GM12878 (cell line): ENCODE measurements at regions not wholly inside any gene's neighbourhood (a gene's known extent, or its start where the extent isn't known, plus 50 kb on each side); places are given as distances from the start of the nearest gene placed in this dataset.
"Not testable (repeated sequence)": the region's sequence is repeated elsewhere in the genome, so short reads cannot be mapped to it uniquely, and the experiment has no call there.

ENCODE experiments used
- ATF3 ChIP-seq: IDR thresholded peaks from 2 replicates; pipeline ENCODE4 v1.6.1; 2011; ENCODE audit warnings: low read depth, mild to moderate bottlenecking, low read length, moderate library complexity, borderline replicate concordance; ENCODE audit errors: extremely low read depth
- BHLHE40 ChIP-seq, 2 experiments: fragments of 450-650 bp in 1 of 2; IDR thresholded peaks; 2 replicates each; pipeline ENCODE4 v1.6.1; 2011 to 2017; ENCODE audit warnings: low read depth in 2 of 2, borderline replicate concordance in 1 of 2, improper control_type of control experiment in 1 of 2, low read length in 1 of 2, mild to moderate bottlenecking in 1 of 2
- CHD2 ChIP-seq: IDR thresholded peaks from 2 replicates; pipeline ENCODE4 v1.6.1; 2011; ENCODE audit warnings: low read depth, low read length, improper control_type of control experiment, borderline replicate concordance
- EZH2 ChIP-seq: IDR thresholded peaks from 2 replicates; pipeline ENCODE4 v1.6.1; 2012; ENCODE audit warnings: low read depth, mild to moderate bottlenecking, control low read depth, inconsistent platforms, low read length, borderline replicate concordance; ENCODE audit not compliant: control insufficient read depth
- IKZF1 ChIP-seq: fragments of 450-650 bp; conservative IDR thresholded peaks from 2 replicates; pipeline ENCODE4 v1.6.1; 2017; ENCODE audit warnings: antibody characterized with exemption, mild to moderate bottlenecking
- JUND ChIP-seq: IDR thresholded peaks from 2 replicates; pipeline ENCODE4 v1.6.1; 2012; ENCODE audit warnings: low read depth, mild to moderate bottlenecking, low read length, improper control_type of control experiment, moderate library complexity
- POLR2A ChIP-seq: IDR thresholded peaks from 2 replicates; pipeline ENCODE4 v1.6.1; 2011; ENCODE audit warnings: low read depth, mild to moderate bottlenecking, low read length
- RAD21 ChIP-seq: IDR thresholded peaks from 2 replicates; pipeline ENCODE4 v1.6.1; 2011; ENCODE audit warnings: mild to moderate bottlenecking, low read depth, low read length, moderate library complexity; ENCODE audit not compliant: insufficient read depth
- SPI1 ChIP-seq: IDR thresholded peaks from 2 replicates; pipeline ENCODE4 v1.6.1; 2011; ENCODE audit warnings: low read depth, mild to moderate bottlenecking, low read length, moderate library complexity, borderline replicate concordance; ENCODE audit not compliant: insufficient read depth
- YBX1 ChIP-seq: fragments of 450-650 bp; IDR thresholded peaks from 2 replicates; pipeline ENCODE4 v1.6.1; 2016; ENCODE audit warnings: antibody characterized with exemption
- ZNF592 ChIP-seq: fragments of 450-650 bp; IDR thresholded peaks from 2 replicates; pipeline ENCODE4 v1.6.1; 2017; ENCODE audit warnings: mild to moderate bottlenecking, moderate library complexity
- TF ChIP-seq, protein P1 (sequence below): fragments of 450-650 bp; IDR thresholded peaks from 2 replicates; pipeline ENCODE4 v1.6.1; 2017; ENCODE audit warnings: mild to moderate bottlenecking, moderate library complexity
- TF ChIP-seq, protein P2 (sequence below), 3 experiments: IDR thresholded peaks in 2 of 3; conservative IDR thresholded peaks in 1 of 3; 2 replicates each; pipeline ENCODE4 v1.5.1; 2011; ENCODE audit warnings: low read depth in 3 of 3, low read length in 3 of 3, mild to moderate bottlenecking in 3 of 3, control low read depth in 2 of 3, moderate library complexity in 2 of 3, inconsistent platforms in 1 of 3, mixed read lengths in 1 of 3; ENCODE audit not compliant: control insufficient read depth in 2 of 3, insufficient read depth in 1 of 3; ENCODE audit errors: extremely low read depth in 1 of 3
- TF ChIP-seq, protein P3 (sequence below): fragments of 450-650 bp; formaldehyde crosslinking; IDR thresholded peaks from 2 replicates; pipeline ENCODE4 v1.4.0; 2022; ENCODE audit warnings: mild to moderate bottlenecking, moderate library complexity

DNA sequence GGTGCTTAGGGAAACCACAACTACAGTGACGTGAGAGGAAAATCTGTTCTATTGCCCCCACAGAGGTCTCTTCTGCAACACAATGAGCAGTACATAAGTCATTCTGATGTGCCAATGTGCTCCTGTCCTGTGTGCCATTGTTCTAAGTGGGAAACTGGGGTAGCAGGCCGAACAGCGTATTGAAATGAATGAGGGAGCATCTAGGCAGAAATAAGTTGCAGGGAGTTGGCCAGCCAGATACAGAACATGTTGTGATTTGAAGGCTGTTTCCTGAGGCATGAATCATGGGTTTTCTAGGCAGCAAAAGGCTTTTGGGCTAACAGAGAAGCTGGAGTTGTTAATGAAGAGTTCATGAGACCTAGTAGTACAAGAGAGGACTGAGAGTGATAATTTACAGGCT lies 122.5 kb downstream of the OR4F15 start:
- TF ChIP-seq, protein P1, sequence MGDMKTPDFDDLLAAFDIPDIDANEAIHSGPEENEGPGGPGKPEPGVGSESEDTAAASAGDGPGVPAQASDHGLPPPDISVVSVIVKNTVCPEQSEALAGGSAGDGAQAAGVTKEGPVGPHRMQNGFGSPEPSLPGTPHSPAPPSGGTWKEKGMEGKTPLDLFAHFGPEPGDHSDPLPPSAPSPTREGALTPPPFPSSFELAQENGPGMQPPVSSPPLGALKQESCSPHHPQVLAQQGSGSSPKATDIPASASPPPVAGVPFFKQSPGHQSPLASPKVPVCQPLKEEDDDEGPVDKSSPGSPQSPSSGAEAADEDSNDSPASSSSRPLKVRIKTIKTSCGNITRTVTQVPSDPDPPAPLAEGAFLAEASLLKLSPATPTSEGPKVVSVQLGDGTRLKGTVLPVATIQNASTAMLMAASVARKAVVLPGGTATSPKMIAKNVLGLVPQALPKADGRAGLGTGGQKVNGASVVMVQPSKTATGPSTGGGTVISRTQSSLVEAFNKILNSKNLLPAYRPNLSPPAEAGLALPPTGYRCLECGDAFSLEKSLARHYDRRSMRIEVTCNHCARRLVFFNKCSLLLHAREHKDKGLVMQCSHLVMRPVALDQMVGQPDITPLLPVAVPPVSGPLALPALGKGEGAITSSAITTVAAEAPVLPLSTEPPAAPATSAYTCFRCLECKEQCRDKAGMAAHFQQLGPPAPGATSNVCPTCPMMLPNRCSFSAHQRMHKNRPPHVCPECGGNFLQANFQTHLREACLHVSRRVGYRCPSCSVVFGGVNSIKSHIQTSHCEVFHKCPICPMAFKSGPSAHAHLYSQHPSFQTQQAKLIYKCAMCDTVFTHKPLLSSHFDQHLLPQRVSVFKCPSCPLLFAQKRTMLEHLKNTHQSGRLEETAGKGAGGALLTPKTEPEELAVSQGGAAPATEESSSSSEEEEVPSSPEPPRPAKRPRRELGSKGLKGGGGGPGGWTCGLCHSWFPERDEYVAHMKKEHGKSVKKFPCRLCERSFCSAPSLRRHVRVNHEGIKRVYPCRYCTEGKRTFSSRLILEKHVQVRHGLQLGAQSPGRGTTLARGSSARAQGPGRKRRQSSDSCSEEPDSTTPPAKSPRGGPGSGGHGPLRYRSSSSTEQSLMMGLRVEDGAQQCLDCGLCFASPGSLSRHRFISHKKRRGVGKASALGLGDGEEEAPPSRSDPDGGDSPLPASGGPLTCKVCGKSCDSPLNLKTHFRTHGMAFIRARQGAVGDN = not testable (repeated sequence)
- TF ChIP-seq POLR2A; BHLHE40 (IDR thresholded peaks at IDR 0.05; ENCODE audit: borderline replicate concordance in 1 of 2, low read depth in 2 of 2, low read length in 1 of 2); CHD2; SPI1; ATF3; YBX1; EZH2; JUND; IKZF1; ZNF592; RAD21: not testable (repeated sequence)
- TF ChIP-seq, protein P2, sequence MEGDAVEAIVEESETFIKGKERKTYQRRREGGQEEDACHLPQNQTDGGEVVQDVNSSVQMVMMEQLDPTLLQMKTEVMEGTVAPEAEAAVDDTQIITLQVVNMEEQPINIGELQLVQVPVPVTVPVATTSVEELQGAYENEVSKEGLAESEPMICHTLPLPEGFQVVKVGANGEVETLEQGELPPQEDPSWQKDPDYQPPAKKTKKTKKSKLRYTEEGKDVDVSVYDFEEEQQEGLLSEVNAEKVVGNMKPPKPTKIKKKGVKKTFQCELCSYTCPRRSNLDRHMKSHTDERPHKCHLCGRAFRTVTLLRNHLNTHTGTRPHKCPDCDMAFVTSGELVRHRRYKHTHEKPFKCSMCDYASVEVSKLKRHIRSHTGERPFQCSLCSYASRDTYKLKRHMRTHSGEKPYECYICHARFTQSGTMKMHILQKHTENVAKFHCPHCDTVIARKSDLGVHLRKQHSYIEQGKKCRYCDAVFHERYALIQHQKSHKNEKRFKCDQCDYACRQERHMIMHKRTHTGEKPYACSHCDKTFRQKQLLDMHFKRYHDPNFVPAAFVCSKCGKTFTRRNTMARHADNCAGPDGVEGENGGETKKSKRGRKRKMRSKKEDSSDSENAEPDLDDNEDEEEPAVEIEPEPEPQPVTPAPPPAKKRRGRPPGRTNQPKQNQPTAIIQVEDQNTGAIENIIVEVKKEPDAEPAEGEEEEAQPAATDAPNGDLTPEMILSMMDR (IDR thresholded peaks at IDR 0.05 in 2 of 3, conservative IDR thresholded peaks at IDR 0.05 in 1 of 3; ENCODE audit: control insufficient read depth in 2 of 3, extremely low read depth in 1 of 3, insufficient read depth in 1 of 3, low read depth in 3 of 3, low read length in 3 of 3) = not testable (repeated sequence)
- TF ChIP-seq, protein P3, sequence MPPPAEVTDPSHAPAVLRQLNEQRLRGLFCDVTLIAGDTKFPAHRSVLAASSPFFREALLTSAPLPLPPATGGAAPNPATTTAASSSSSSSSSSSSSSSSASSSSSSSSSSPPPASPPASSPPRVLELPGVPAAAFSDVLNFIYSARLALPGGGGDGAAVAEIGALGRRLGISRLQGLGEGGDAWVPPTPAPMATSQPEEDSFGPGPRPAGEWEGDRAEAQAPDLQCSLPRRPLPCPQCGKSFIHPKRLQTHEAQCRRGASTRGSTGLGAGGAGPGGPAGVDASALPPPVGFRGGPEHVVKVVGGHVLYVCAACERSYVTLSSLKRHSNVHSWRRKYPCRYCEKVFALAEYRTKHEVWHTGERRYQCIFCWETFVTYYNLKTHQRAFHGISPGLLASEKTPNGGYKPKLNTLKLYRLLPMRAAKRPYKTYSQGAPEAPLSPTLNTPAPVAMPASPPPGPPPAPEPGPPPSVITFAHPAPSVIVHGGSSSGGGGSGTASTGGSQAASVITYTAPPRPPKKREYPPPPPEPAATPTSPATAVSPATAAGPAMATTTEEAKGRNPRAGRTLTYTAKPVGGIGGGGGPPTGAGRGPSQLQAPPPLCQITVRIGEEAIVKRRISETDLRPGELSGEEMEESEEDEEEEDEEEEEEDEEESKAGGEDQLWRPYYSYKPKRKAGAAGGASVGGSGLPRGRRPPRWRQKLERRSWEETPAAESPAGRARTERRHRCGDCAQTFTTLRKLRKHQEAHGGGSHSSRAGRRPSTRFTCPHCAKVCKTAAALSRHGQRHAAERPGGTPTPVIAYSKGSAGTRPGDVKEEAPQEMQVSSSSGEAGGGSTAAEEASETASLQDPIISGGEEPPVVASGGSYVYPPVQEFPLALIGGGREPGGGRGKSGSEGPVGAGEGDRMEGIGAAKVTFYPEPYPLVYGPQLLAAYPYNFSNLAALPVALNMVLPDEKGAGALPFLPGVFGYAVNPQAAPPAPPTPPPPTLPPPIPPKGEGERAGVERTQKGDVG (CRISPR knock-in tag) = not testable (repeated sequence)
